ENCODE measurements at regions not wholly inside any gene's neighbourhood (a gene's known extent, or its start where the extent isn't known, plus 50 kb on each side); places are given as distances from the start of the nearest gene placed in this dataset.

- TF ChIP-seq CTCF (IDR thresholded peaks at IDR 0.05) (no peak), POLR2A (IDR thresholded peaks at IDR 0.05) (no peak)
These were observed 112.2 kb downstream of the NAA11 start for GRCh38 chr4:79213702-79214101.
